ENCODE measurements at regions not wholly inside any gene's neighbourhood (a gene's known extent, or its start where the extent isn't known, plus 50 kb on each side); places are given as distances from the start of the nearest gene placed in this dataset.

DNA sequence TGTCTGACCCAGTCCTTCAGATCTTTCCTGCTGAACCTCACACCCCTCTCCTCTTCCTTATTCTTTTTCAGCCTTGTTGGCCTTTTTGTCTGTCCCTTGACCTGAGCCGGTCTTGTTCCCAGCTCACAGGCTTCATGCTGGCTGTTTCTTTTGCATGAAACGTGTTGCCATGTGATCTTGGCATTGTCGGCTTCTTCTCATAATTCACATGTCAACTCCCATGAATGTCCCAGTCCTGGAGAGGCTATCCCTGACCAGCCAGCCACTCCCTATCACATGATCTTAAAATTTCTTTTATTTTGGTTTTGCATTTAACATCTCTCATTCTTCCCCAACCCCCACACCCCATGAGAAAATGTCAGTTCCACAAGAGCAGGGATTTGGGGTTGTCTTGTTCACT lies 131.2 kb upstream of the TSHZ2 start:
- Histone ChIP-seq H3K4me1 (no peaks in the 10 kb centered on the region), H3K36me3 (no peaks in the 10 kb centered on the region), H3K27ac (no peak overlapping the region), H3K9me3 (no peaks in the 10 kb centered on the region), H3K27me3 (no peaks in the 10 kb centered on the region), H3K4me3 (no peak overlapping the region)
- intact Hi-C loops (cut with DNase I) = no loop called here
- DNase-seq = no peak
- TF ChIP-seq, protein P1, sequence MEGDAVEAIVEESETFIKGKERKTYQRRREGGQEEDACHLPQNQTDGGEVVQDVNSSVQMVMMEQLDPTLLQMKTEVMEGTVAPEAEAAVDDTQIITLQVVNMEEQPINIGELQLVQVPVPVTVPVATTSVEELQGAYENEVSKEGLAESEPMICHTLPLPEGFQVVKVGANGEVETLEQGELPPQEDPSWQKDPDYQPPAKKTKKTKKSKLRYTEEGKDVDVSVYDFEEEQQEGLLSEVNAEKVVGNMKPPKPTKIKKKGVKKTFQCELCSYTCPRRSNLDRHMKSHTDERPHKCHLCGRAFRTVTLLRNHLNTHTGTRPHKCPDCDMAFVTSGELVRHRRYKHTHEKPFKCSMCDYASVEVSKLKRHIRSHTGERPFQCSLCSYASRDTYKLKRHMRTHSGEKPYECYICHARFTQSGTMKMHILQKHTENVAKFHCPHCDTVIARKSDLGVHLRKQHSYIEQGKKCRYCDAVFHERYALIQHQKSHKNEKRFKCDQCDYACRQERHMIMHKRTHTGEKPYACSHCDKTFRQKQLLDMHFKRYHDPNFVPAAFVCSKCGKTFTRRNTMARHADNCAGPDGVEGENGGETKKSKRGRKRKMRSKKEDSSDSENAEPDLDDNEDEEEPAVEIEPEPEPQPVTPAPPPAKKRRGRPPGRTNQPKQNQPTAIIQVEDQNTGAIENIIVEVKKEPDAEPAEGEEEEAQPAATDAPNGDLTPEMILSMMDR (IDR thresholded peaks at IDR 0.05) = no peak
- no peak for TF ChIP-seq POLR2AphosphoS5 (IDR thresholded peaks at IDR 0.05)
- TF ChIP-seq EP300 (IDR thresholded peaks at IDR 0.05) = no peak
- TF ChIP-seq POLR2A (IDR thresholded peaks at IDR 0.05) = no peak
- WGBS, 2 donors = 74 to 82% methylated on average over 3 of the region's 3 CpGs

DNA sequence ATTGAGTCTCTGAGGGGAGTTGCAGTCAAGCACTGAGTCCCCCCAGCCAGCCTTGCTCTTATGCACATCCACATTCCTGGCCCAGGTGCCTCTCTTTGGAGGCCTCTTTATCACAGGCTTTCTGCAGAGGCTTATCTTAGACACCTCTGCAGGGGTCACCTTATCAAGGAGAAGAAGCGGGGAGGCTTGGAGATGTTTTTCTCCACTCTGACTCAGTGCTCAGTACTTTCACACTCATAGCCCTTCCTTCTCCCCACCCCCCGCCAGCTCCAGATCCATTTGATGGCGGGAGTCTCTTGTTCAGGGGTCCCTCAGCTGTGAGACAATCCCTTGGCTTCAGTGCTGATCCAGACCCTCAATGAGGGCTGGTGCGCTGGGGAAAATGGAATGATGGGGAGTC lies 132.1 kb upstream of the TSHZ2 start:
- H3K9me3 ChIP-seq = no peaks in the 10 kb centered on the region
- DNase-seq = no peak
- 91 to 93% methylated on average over 4 of the region's 4 CpGs for WGBS, 2 donors
- no peak overlapping the region for H3K27ac ChIP-seq
- H3K27me3 ChIP-seq = no peaks in the 10 kb centered on the region
- H3K4me1 ChIP-seq = no peaks in the 10 kb centered on the region
- no peak overlapping the region for H3K4me3 ChIP-seq
- no peaks in the 10 kb centered on the region for H3K36me3 ChIP-seq
- intact Hi-C loops (cut with DNase I) = no loop called here
- TF ChIP-seq EP300 (IDR thresholded peaks at IDR 0.05) (no peak), POLR2AphosphoS5 (IDR thresholded peaks at IDR 0.05) (no peak), POLR2A (IDR thresholded peaks at IDR 0.05) (no peak)
- TF ChIP-seq, protein P1 (IDR thresholded peaks at IDR 0.05) = no peak

DNA sequence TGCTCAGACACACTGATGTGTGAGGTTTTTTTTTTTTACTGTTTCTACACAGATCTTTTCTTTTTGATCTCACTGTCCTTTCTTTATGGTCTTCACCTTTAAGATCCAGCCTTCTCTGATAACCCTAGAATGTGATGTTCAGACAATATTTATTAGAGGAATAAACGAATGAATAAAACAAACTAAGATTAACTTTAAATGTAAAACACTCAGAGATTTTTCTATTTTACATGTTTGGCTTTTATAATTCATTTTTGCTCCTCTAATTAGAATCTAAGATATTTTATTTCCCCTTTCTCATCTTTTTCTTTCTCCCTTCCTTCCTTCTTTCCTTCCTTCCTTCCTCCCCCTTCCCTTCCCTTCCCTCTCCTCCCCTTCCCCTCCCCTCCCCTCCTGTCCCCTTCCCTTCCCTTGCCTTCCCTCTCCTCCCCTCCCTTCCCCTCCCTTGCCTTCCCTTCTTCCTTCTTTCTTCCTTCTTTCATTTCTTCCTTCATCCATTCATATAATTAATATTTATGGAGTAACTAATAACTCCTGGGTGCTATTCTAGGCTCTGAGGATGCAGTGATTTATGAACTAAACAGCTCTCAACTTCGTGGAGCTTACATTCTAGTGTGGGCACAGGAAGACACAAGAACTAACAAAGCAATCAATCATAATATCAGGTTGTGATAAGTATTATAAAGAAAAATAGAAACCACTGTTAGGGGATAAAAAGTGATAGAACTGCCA lies 133.5 kb upstream of the TSHZ2 start:
- Histone ChIP-seq H3K27me3 (no peaks in the 10 kb centered on the region), H3K36me3 (no peaks in the 10 kb centered on the region), H3K4me3 (no peak overlapping the region), H3K9me3 (no peaks in the 10 kb centered on the region), H3K27ac (no peak overlapping the region), H3K4me1 (no peaks in the 10 kb centered on the region)
- no peak for DNase-seq
- TF ChIP-seq POLR2A (IDR thresholded peaks at IDR 0.05) (no peak), EP300 (IDR thresholded peaks at IDR 0.05) (no peak), POLR2AphosphoS5 (IDR thresholded peaks at IDR 0.05) (no peak)
- TF ChIP-seq, protein P1 (IDR thresholded peaks at IDR 0.05) = no peak
- 32 to 51% methylated on average over 2 of the region's 2 CpGs for WGBS, 2 donors
- intact Hi-C loops (cut with DNase I) = no loop called here

DNA sequence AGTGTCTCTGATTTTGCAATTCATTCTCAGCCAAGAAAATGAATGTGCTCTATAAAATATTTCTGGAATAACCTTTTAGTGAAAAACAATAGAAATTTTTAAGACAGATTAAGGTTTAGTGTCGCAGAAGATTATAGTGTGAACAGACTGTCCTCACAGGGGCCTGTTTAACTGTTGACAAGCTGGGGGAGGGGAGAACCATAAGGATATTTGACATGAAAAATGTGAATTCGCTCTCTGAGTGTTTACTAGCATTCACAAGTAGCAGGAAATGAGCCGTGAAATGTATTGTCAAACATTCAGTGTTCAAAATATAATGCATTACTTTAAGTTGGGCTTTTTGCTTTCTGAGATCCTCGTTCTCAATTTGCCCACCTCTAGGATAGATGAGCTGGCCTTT lies 134.8 kb upstream of the TSHZ2 start:
- DNase-seq = no peak
- no peaks in the 10 kb centered on the region for H3K36me3 ChIP-seq
- intact Hi-C loops (cut with DNase I) = no loop called here
- TF ChIP-seq, protein P1 (IDR thresholded peaks at IDR 0.05) = no peak
- TF ChIP-seq POLR2A (IDR thresholded peaks at IDR 0.05) = no peak
- H3K4me3 ChIP-seq = no peak overlapping the region
- WGBS, 2 donors = 37 to 55% methylated on average over 4 of the region's 4 CpGs
- H3K4me1 ChIP-seq = no peaks in the 10 kb centered on the region
- no peak overlapping the region for H3K27ac ChIP-seq
- no peaks in the 10 kb centered on the region for H3K27me3 ChIP-seq
- H3K9me3 ChIP-seq = no peaks in the 10 kb centered on the region

DNA sequence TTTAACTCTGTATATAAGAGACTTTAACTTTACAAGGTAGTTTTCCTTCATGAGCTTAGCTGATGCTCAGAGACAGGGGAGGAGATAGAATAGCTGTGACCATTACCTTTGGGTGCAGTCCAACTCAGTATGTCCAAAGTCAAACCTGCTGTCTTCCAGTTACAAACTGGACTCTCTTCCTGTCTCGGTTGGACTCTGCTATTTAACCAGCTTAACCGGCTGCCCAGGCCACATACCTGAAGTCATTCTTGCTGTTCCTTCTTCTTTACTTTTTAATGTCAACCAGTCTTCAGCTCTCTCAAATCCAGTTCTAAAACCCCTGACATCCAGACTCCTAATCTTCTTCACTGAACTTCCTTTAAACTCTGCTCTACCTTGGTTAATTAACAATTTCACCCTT lies 138.3 kb upstream of the TSHZ2 start:
- no peak for TF ChIP-seq EP300 (IDR thresholded peaks at IDR 0.05)
- TF ChIP-seq POLR2A (IDR thresholded peaks at IDR 0.05) = no peak
- TF ChIP-seq, protein P1 (IDR thresholded peaks at IDR 0.05) = no peak
- TF ChIP-seq POLR2AphosphoS5 (IDR thresholded peaks at IDR 0.05) = no peak
- Histone ChIP-seq H3K27ac (no peak overlapping the region), H3K36me3 (no peaks in the 10 kb centered on the region), H3K27me3 (no peaks in the 10 kb centered on the region), H3K4me1 (no peaks in the 10 kb centered on the region), H3K9me3 (peaks cover 0 to 4% (median 1%) of the 10 kb centered on the region in 4 donors), H3K4me3 (no peak overlapping the region)
- intact Hi-C loops (cut with DNase I) = no loop called here
- 65 to 87% methylated on average over 2 of the region's 2 CpGs for WGBS, 2 donors
- no peak for DNase-seq
